Hepatocyte (in vitro differentiated cells): ENCODE measurements at regions not wholly inside any gene's neighbourhood (a gene's known extent, or its start where the extent isn't known, plus 50 kb on each side); places are given as distances from the start of the nearest gene placed in this dataset.

ENCODE experiments used
- DNase-seq: peaks from one replicate; pipeline ENCODE4 v3.0.0-alpha.2; 2016; ENCODE audit warnings: low spot score
- H2AFZ ChIP-seq: fragments of 200-600 bp; sonication (generic); 2 replicates; pipeline ENCODE4 v1.6.0; 2016; ENCODE audit warnings: antibody characterized with exemption, mild to moderate bottlenecking
- H3K27ac ChIP-seq: fragments of 200-600 bp; sonication (generic); 2 replicates; pipeline ENCODE4 v1.5.1; 2016; ENCODE audit warnings: mild to moderate bottlenecking
- H3K27me3 ChIP-seq: fragments of 200-600 bp; sonication (generic); 2 replicates; pipeline ENCODE4 v1.6.1; 2016
- H3K36me3 ChIP-seq: fragments of 200-600 bp; sonication (generic); replicated peaks from 2 replicates; pipeline ENCODE4 v1.5.1; 2016; ENCODE audit warnings: low read depth; ENCODE audit not compliant: insufficient read depth
- H3K4me1 ChIP-seq: fragments of 200-600 bp; sonication (generic); 2 replicates; pipeline ENCODE4 v1.5.1; 2016; ENCODE audit warnings: mild to moderate bottlenecking, moderate library complexity; ENCODE audit not compliant: insufficient read depth
- H3K4me2 ChIP-seq: fragments of 200-600 bp; sonication (generic); 2 replicates; pipeline ENCODE4 v1.6.0; 2016
- H3K4me3 ChIP-seq: fragments of 200-600 bp; sonication (generic); 2 replicates; pipeline ENCODE4 v1.5.1; 2016; ENCODE audit warnings: mild to moderate bottlenecking
- H3K79me2 ChIP-seq: fragments of 200-600 bp; sonication (generic); 2 replicates; pipeline ENCODE4 v1.6.0; 2017; ENCODE audit warnings: mild to moderate bottlenecking
- H3K9me2 ChIP-seq: fragments of 200-600 bp; sonication (generic); replicated peaks from 2 replicates; pipeline ENCODE4 v1.6.0; 2017; ENCODE audit warnings: mild to moderate bottlenecking; ENCODE audit not compliant: insufficient read depth
- H3K9me3 ChIP-seq: fragments of 200-600 bp; sonication (generic); 2 replicates; pipeline ENCODE4 v1.5.1; 2016; ENCODE audit warnings: low read depth, mild to moderate bottlenecking
- H4K20me1 ChIP-seq: fragments of 200-600 bp; sonication (generic); 2 replicates; pipeline ENCODE4 v1.6.0; 2016; ENCODE audit warnings: mild to moderate bottlenecking; ENCODE audit not compliant: insufficient read depth, poor library complexity, severe bottlenecking
- CTCF ChIP-seq: fragments of 200-600 bp; sonication (generic); IDR thresholded peaks from 2 replicates; pipeline ENCODE4 v1.5.1; 2016; ENCODE audit warnings: antibody characterized with exemption, mild to moderate bottlenecking; ENCODE audit not compliant: poor library complexity
- EZH2 ChIP-seq: fragments of 200-600 bp; sonication (generic); IDR thresholded peaks from 2 replicates; pipeline ENCODE4 v1.6.1; 2016; ENCODE audit warnings: antibody characterized with exemption, mild to moderate bottlenecking, borderline replicate concordance
- EZH2phosphoT487 ChIP-seq: fragments of 200-600 bp; sonication (generic); IDR thresholded peaks from one replicate; pipeline ENCODE4 v1.6.1; 2018; ENCODE audit warnings: antibody characterized with exemption, mild to moderate bottlenecking, low read depth, moderate library complexity; ENCODE audit not compliant: unreplicated experiment, severe bottlenecking
- WGBS: methylation state at CpG from one replicate; pipeline ENCODE4 v1.1.6; 2016; ENCODE audit warnings: low lambda C conversion rate; ENCODE audit errors: missing lambda C conversion rate; 5-methylcytosine and 5-hydroxymethylcytosine counted together

DNA sequence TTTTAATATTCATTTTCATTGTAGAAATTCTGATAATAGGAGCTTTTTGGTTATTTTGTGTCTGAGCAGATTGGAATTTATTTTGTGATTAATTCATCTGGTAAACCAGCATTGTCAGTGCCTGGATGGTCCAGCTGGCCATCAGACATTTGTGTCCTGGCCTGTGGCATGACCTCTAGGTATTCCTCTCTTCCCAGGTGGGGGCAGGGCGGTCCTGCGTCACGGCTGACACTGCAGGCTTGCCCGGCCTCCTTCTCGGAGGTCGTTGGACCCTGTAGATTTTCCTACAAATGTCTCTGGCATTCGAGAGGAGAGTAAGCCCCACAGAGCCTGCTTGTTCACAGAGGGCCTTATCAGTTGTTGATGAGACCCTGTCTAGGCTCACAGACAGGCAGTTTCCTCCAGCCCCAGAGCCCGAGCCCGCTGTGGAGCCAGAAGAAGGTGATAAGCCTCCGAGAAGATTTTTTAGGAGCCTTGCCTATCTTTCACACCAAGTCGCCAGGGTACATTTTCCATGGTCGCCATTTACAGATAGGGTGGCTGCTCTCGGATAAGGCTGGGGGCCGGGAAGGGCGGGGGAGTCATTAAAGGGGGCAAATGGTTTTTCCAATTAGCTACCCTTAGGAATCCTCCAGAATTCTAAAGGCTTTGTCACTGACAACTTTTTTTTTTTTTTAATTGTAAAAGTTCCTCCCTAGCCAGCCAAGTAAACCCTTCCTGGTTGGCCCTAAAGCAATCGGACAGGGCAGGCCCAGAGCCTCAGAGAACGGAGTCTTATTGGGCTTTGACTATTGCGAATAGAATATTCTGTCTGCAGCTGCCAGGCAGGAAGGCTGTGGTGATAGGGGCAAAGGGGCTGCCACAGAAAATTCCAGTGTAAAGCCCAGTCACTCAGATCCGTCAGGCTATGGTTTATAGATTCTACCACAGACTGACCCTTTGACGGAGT lies 78.1 kb upstream of the TBX20 start:
- no peak overlapping the region for H2AFZ ChIP-seq
- H3K9me2 ChIP-seq, result no peaks in the 10 kb centered on the region
- DNase-seq, result no peak
- H3K4me1 ChIP-seq, result no peaks in the 10 kb centered on the region
- no peaks in the 10 kb centered on the region for H4K20me1 ChIP-seq
- H3K36me3 ChIP-seq, result no peaks in the 10 kb centered on the region
- no peaks in the 10 kb centered on the region for H3K9me3 ChIP-seq
- no peak overlapping the region for H3K27ac ChIP-seq
- no peak overlapping the region for H3K4me3 ChIP-seq
- H3K27me3 ChIP-seq, result no peaks in the 10 kb centered on the region
- H3K4me2 ChIP-seq, result no peak overlapping the region
- no peaks in the 10 kb centered on the region for H3K79me2 ChIP-seq
- 41% methylated on average over 20 of the region's 20 CpGs for WGBS
- TF ChIP-seq CTCF (no peak), EZH2phosphoT487 (no peak), EZH2 (no peak)

DNA sequence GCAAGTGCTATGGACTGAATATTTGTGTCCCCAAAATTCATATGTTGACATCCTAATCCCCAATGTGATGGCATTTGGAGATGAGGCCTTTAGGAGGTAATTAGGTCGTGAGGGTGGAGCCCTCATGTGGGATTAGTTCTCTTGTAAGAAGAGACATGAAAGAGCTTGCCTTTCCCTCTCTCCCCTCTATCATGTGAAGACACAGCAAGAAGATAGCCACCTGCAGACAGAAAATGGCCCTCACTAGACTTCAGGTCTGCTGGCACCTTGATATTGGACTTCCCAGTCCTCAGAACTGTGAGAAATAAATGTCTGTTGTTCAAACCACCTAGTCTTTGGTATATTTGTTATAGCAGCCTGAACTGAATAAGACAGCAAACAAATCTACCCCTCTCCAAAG lies 75.1 kb upstream of the TBX20 start:
- no peaks in the 10 kb centered on the region for H3K9me2 ChIP-seq
- DNase-seq, result no peak
- no peaks in the 10 kb centered on the region for H3K4me1 ChIP-seq
- H3K9me3 ChIP-seq, result no peaks in the 10 kb centered on the region
- no peak overlapping the region for H3K27ac ChIP-seq
- TF ChIP-seq EZH2phosphoT487 (no peak), CTCF (no peak), EZH2 (no peak)
- H3K36me3 ChIP-seq, result no peaks in the 10 kb centered on the region
- no peaks in the 10 kb centered on the region for H4K20me1 ChIP-seq
- no peak overlapping the region for H3K4me2 ChIP-seq
- no peak overlapping the region for H2AFZ ChIP-seq
- no peaks in the 10 kb centered on the region for H3K27me3 ChIP-seq
- WGBS, result 79% methylated on average over 1 of the region's 1 CpG
- H3K4me3 ChIP-seq, result no peak overlapping the region
- H3K79me2 ChIP-seq, result no peaks in the 10 kb centered on the region

GRCh38 chr7:35319606-35320005 lies 65.7 kb upstream of the TBX20 start:
- 61% methylated on average over 4 of the region's 4 CpGs for WGBS
- no peaks in the 10 kb centered on the region for H3K4me1 ChIP-seq
- TF ChIP-seq EZH2, result no peak
- no peak for TF ChIP-seq CTCF
- TF ChIP-seq EZH2phosphoT487, result no peak

More at GRCh38 chr7:35319606-35320005, 65.7 kb upstream of the TBX20 start:
- no peaks in the 10 kb centered on the region for H3K9me3 ChIP-seq
- no peak overlapping the region for H3K4me3 ChIP-seq
- H3K36me3 ChIP-seq, result no peaks in the 10 kb centered on the region
- no peak overlapping the region for H3K27ac ChIP-seq
- H3K9me2 ChIP-seq, result no peaks in the 10 kb centered on the region
- H3K27me3 ChIP-seq, result peaks cover 4% of the 10 kb centered on the region
- no peak for DNase-seq
- H2AFZ ChIP-seq, result no peak overlapping the region
- no peaks in the 10 kb centered on the region for H4K20me1 ChIP-seq
- H3K4me2 ChIP-seq, result no peak overlapping the region
- no peaks in the 10 kb centered on the region for H3K79me2 ChIP-seq
